Activated CD4-positive, alpha-beta T cell treated with anti-CD3 and anti-CD28 coated beads for 36 hours (primary cell): ENCODE measurements at regions not wholly inside any gene's neighbourhood (a gene's known extent, or its start where the extent isn't known, plus 50 kb on each side); places are given as distances from the start of the nearest gene placed in this dataset.
A peak's percentile ranks its signal among the peaks of the same experiment; 100 is the strongest.

ENCODE experiments used
- ATAC-seq: fragments of 200-7000 bp; cut with Tn5 transposase; one replicate; pipeline ENCODE4 v1.10.0; 2021; ENCODE audit warnings: mild to moderate bottlenecking, moderate library complexity
- CTCF ChIA-PET: fragments of 350-600 bp; sonication (Branson Sonifier 250); formaldehyde crosslinking; loops from one replicate; lab custom pipeline; 2021; ENCODE audit warnings: antibody characterized with exemption; lab: Charles Lee
- POLR2A ChIA-PET: fragments of 350-600 bp; sonication (Branson Sonifier 250); formaldehyde crosslinking; loops from one replicate; lab custom pipeline; 2021; ENCODE audit warnings: antibody characterized with exemption, inconsistent platforms; lab: Charles Lee
- DNase-seq: peaks from one replicate; pipeline ENCODE4 v3.0.0-alpha.2; 2020
- H3K27ac Mint-ChIP-seq: one replicate; pipeline ENCODE4 v1.8.0; 2021; ENCODE audit warnings: mixed read lengths
- H3K27me3 Mint-ChIP-seq: one replicate; pipeline ENCODE4 v1.8.0; 2021; ENCODE audit warnings: mixed read lengths
- H3K36me3 Mint-ChIP-seq: one replicate; pipeline ENCODE4 v1.8.0; 2021; ENCODE audit warnings: low read depth, mixed read lengths
- H3K4me1 Mint-ChIP-seq: one replicate; pipeline ENCODE4 v1.8.0; 2021; ENCODE audit warnings: mixed read lengths
- H3K4me3 Mint-ChIP-seq: one replicate; pipeline ENCODE4 v1.8.0; 2021; ENCODE audit warnings: mild to moderate bottlenecking, moderate library complexity, mixed read lengths
- H3K9me3 Mint-ChIP-seq: one replicate; pipeline ENCODE4 v1.8.0; 2021; ENCODE audit warnings: low read depth, mixed read lengths
- intact Hi-C, 2 experiments: fragments of 100-400 bp; cut with DNase I in 1 of 2; cut with micrococcal nuclease in 1 of 2; formaldehyde crosslinking; loops; one replicate each; pipeline versions ENCODE4 v1.14.2 to v1.15.1; 2022 to 2024; cut with DNase I, micrococcal nuclease

- no peaks in the 10 kb centered on the region for H3K36me3 Mint-ChIP-seq
- ATAC-seq (no peak), DNase-seq (peak; percentile 9)
- ChIA-PET CTCF (interaction anchor here (0.5 to 1.1 kb wide), 2 partner anchors 21 to 88 kb away, joined by 3 read pairs; no protein-coding TSS in a partner anchor), POLR2A (no interaction called here)
- H3K9me3 Mint-ChIP-seq, result no peaks in the 10 kb centered on the region
- intact Hi-C loops, result no loop called here
- H3K4me1 Mint-ChIP-seq, result no peaks in the 10 kb centered on the region
- H3K4me3 Mint-ChIP-seq, result no peak overlapping the region
- no peak overlapping the region for H3K27ac Mint-ChIP-seq
- peaks cover 2% of the 10 kb centered on the region for H3K27me3 Mint-ChIP-seq
Observed at GRCh38 chr1:201614262-201615015, 75.5 kb downstream of the NAV1 start.

DNA sequence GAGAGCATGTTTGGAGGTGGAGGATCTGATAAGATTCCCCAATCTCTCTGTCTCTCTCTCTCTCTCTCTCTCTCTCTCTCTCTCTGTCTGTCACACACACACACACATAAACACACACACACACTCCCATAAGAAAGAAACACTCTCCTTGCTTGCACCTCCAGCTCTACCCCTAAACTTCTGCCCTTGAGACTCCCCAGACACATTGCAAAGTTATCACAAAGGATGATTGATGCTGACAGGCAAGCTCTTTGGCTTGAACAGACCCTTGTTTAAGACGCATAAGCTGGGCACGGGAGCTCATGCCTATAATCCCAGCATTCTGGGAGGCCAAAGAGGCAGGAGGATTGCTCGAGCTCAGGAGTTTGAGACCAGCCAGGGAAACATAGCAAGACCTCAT is 78.2 kb downstream of the NAV1 start:
- no peak overlapping the region for H3K4me3 Mint-ChIP-seq
- H3K27ac Mint-ChIP-seq, result no peak overlapping the region
- ChIA-PET POLR2A (no interaction called here), CTCF (interaction anchor here (0.6 kb wide), 1 partner anchor 56 kb away, joined by 3 read pairs; no protein-coding TSS in a partner anchor)
- no peak for DNase-seq
- H3K4me1 Mint-ChIP-seq, result no peaks in the 10 kb centered on the region
- ATAC-seq, result no peak
- no peaks in the 10 kb centered on the region for H3K9me3 Mint-ChIP-seq
- H3K27me3 Mint-ChIP-seq, result peaks cover 2% of the 10 kb centered on the region
- H3K36me3 Mint-ChIP-seq, result no peaks in the 10 kb centered on the region
- intact Hi-C loops, result no loop called here

- DNase-seq (no peak), ATAC-seq (no peak)
- Mint-ChIP-seq H3K4me1 (no peaks in the 10 kb centered on the region), H3K36me3 (no peaks in the 10 kb centered on the region), H3K4me3 (no peak overlapping the region), H3K9me3 (no peaks in the 10 kb centered on the region), H3K27ac (no peak overlapping the region), H3K27me3 (peaks cover 2% of the 10 kb centered on the region)
- intact Hi-C loops, result no loop called here
- POLR2A ChIA-PET, result no interaction called here
- CTCF ChIA-PET, result no interaction called here
Observed at GRCh38 chr1:201618389-201618788, 79.5 kb downstream of the NAV1 start.

GRCh38 chr1:201618905-201619304 is 80.0 kb downstream of the NAV1 start:
- Mint-ChIP-seq H3K9me3 (no peaks in the 10 kb centered on the region), H3K4me1 (no peaks in the 10 kb centered on the region), H3K4me3 (no peak overlapping the region), H3K36me3 (no peaks in the 10 kb centered on the region), H3K27ac (no peak overlapping the region), H3K27me3 (peaks cover 2% of the 10 kb centered on the region)
- POLR2A ChIA-PET, result no interaction called here
- no peak for ATAC-seq
- intact Hi-C loops, result no loop called here
- DNase-seq, result no peak
- CTCF ChIA-PET, result interaction anchor here (0.6 kb wide), 1 partner anchor 20 kb away, joined by 3 read pairs; no protein-coding TSS in a partner anchor

- POLR2A ChIA-PET, result no interaction called here
Observed at GRCh38 chr1:201619513-201619912, 80.6 kb downstream of the NAV1 start.

GRCh38 chr1:201622353-201622752 is 83.4 kb downstream of the NAV1 start:
- intact Hi-C loops, result no loop called here
- CTCF ChIA-PET, result no interaction called here
- no peaks in the 10 kb centered on the region for H3K9me3 Mint-ChIP-seq
- DNase-seq, result no peak
- no peaks in the 10 kb centered on the region for H3K36me3 Mint-ChIP-seq
- no peak for ATAC-seq
- no peaks in the 10 kb centered on the region for H3K27me3 Mint-ChIP-seq
- no peaks in the 10 kb centered on the region for H3K4me1 Mint-ChIP-seq
- H3K4me3 Mint-ChIP-seq, result no peak overlapping the region
- no peak overlapping the region for H3K27ac Mint-ChIP-seq
- POLR2A ChIA-PET, result no interaction called here

More at GRCh38 chr1:201619513-201619912, 80.6 kb downstream of the NAV1 start:
- ATAC-seq (no peak), DNase-seq (no peak)
- Mint-ChIP-seq H3K36me3 (no peaks in the 10 kb centered on the region), H3K4me3 (no peak overlapping the region), H3K9me3 (no peaks in the 10 kb centered on the region), H3K27me3 (peaks cover 2% of the 10 kb centered on the region), H3K27ac (no peak overlapping the region), H3K4me1 (no peaks in the 10 kb centered on the region)
- intact Hi-C loops, result no loop called here
- CTCF ChIA-PET, result interaction anchor here (0.6 kb wide), 1 partner anchor 21 kb away, joined by 3 read pairs; no protein-coding TSS in a partner anchor

- DNase-seq, result no peak
- no peak overlapping the region for H3K27ac Mint-ChIP-seq
- CTCF ChIA-PET, result interaction anchor here (0.7 kb wide), 1 partner anchor 37 kb away, joined by 3 read pairs; no protein-coding TSS in a partner anchor
Observed at GRCh38 chr1:201622824-201623223, 83.9 kb downstream of the NAV1 start.

DNA sequence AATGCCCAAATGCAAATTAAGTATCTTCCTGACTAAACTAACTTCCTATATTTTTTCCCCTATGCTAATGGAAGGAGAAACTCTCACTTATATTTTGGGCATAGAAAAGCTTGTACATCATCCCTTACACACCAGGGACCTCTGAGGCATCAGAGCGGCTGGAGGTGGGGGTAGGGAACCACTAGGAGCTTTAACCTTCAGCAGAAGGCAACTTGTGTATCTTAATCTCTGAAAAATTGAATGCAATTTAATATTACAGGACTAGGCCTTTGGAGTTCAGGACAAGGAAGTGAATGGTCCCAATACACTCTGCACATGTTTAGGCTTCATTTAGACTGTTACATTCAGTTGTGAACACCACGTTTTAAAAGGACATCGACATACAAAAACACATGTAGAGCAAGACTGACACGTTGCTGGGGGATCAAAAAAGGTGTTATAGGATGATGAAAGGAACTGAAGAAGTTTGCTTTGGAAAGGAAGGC is 85.9 kb downstream of the NAV1 start:
- no peak for DNase-seq
- no peak for ATAC-seq
- Mint-ChIP-seq H3K4me3 (no peak overlapping the region), H3K27me3 (no peaks in the 10 kb centered on the region), H3K9me3 (no peaks in the 10 kb centered on the region), H3K4me1 (no peaks in the 10 kb centered on the region), H3K27ac (no peak overlapping the region), H3K36me3 (no peaks in the 10 kb centered on the region)
- ChIA-PET POLR2A (no interaction called here), CTCF (no interaction called here)
- intact Hi-C loops, result no loop called here

More at GRCh38 chr1:201622824-201623223, 83.9 kb downstream of the NAV1 start:
- Mint-ChIP-seq H3K4me3 (no peak overlapping the region), H3K9me3 (no peaks in the 10 kb centered on the region), H3K27me3 (no peaks in the 10 kb centered on the region), H3K4me1 (no peaks in the 10 kb centered on the region), H3K36me3 (no peaks in the 10 kb centered on the region)
- no peak for ATAC-seq
- POLR2A ChIA-PET, result no interaction called here
- intact Hi-C loops, result no loop called here

DNA sequence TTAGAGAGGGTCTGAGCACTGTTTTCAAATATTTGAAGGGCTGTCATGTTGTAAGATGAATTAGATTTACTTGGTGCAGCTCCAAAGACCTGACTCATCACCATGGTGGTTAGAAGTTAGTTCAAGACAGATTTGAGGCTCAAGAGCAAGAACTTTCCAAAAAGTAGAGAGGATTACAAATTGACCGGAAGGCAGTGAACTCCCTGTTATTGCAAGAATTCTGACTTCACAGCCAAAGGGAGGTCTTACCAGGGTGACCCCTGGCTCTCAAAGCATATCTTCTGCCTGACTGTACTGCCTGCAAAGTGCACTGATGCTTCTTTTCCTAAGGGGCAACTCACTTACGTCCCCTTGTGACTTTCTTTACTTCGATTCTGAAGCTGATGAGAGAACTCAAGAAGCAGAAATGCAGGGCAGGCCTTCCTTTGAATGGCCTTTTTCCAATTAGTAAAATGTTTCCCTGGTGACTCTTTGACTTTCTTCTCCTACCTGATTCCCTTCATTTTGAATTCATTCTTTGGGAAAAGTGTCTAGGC is 86.4 kb downstream of the NAV1 start:
- CTCF ChIA-PET, result no interaction called here
- DNase-seq (no peak), ATAC-seq (no peak)
- no peaks in the 10 kb centered on the region for H3K27me3 Mint-ChIP-seq
- no peak overlapping the region for H3K4me3 Mint-ChIP-seq
- intact Hi-C loops, result no loop called here
- H3K4me1 Mint-ChIP-seq, result no peaks in the 10 kb centered on the region
- POLR2A ChIA-PET, result no interaction called here
- H3K9me3 Mint-ChIP-seq, result no peaks in the 10 kb centered on the region
- H3K36me3 Mint-ChIP-seq, result no peaks in the 10 kb centered on the region
- H3K27ac Mint-ChIP-seq, result no peak overlapping the region

DNA sequence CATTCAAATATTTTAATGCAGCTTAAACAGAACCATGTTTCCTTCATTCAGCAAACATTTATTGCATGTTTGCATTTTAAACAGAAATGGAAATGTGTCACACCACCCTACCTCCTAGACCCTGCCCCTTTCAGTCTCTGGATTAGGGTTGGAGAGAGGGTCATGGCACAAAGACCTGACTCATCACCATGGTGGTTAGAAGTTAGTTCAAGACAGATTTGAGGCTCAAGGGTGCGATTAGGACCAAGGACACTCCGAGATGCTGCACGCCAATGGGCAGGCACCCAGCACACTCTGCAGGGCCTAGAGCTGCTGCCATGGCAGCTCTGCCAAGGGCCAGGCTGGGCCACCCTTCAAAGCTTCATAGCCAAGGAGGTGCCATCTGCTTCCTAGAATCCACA is 86.9 kb downstream of the NAV1 start:
- no peak for DNase-seq
- intact Hi-C loops, result no loop called here
- POLR2A ChIA-PET, result no interaction called here
- Mint-ChIP-seq H3K27me3 (no peaks in the 10 kb centered on the region), H3K4me3 (no peak overlapping the region), H3K9me3 (no peaks in the 10 kb centered on the region), H3K36me3 (no peaks in the 10 kb centered on the region), H3K4me1 (no peaks in the 10 kb centered on the region), H3K27ac (no peak overlapping the region)
- CTCF ChIA-PET, result interaction anchor here (0.9 kb wide), 1 partner anchor 694 kb away, joined by 3 read pairs; no protein-coding TSS in a partner anchor
- ATAC-seq, result no peak

GRCh38 chr1:201626629-201627275 is 87.8 kb downstream of the NAV1 start:
- peak overlapping the region; percentile 20 for H3K27ac Mint-ChIP-seq
- no peak for DNase-seq
- no peaks in the 10 kb centered on the region for H3K36me3 Mint-ChIP-seq
- ChIA-PET POLR2A (interaction anchor here (0.6 kb wide), 1 partner anchor 251 kb away, joined by 5 read pairs; no protein-coding TSS in a partner anchor), CTCF (interaction anchor here (0.6 to 0.9 kb wide), 2 partner anchors 248 to 695 kb away, joined by 3 read pairs; no protein-coding TSS in a partner anchor)
- H3K9me3 Mint-ChIP-seq, result no peaks in the 10 kb centered on the region
- intact Hi-C loops, result no loop called here
- H3K4me1 Mint-ChIP-seq, result no peaks in the 10 kb centered on the region
- H3K27me3 Mint-ChIP-seq, result no peaks in the 10 kb centered on the region
- ATAC-seq, result no peak
- H3K4me3 Mint-ChIP-seq, result no peak overlapping the region
